ENCODE measurements at regions not wholly inside any gene's neighbourhood (a gene's known extent, or its start where the extent isn't known, plus 50 kb on each side); places are given as distances from the start of the nearest gene placed in this dataset.

GRCh38 chr5:98443881-98444280, 329.6 kb upstream of the RGMB start:
- no peak for TF ChIP-seq CTCF (IDR thresholded peaks at IDR 0.05; ENCODE audit: unreplicated experiment)
- Mint-ChIP-seq H3K4me3 (no peak overlapping the region), H3K27me3 (ENCODE audit: low read depth) (no peaks in the 10 kb centered on the region), H3K9me3 (peaks cover 34% of the 10 kb centered on the region), H3K36me3 (no peaks in the 10 kb centered on the region), H3K27ac (no peak overlapping the region), H3K4me1 (no peaks in the 10 kb centered on the region)
- no peak for DNase-seq (ENCODE audit: low spot score in 2 of 2, unreplicated experiment in 2 of 2)

- Mint-ChIP-seq H3K27ac (no peak overlapping the region), H3K4me3 (no peak overlapping the region), H3K9me3 (no peaks in the 10 kb centered on the region), H3K27me3 (ENCODE audit: low read depth) (no peaks in the 10 kb centered on the region), H3K4me1 (no peaks in the 10 kb centered on the region), H3K36me3 (no peaks in the 10 kb centered on the region)
- TF ChIP-seq CTCF (IDR thresholded peaks at IDR 0.05; ENCODE audit: unreplicated experiment), result no peak
- DNase-seq (ENCODE audit: low spot score in 2 of 2, unreplicated experiment in 2 of 2), result no peak
Measured at GRCh38 chr5:98453296-98453695, 320.2 kb upstream of the RGMB start.

GRCh38 chr5:98454407-98454806, 319.1 kb upstream of the RGMB start:
- DNase-seq (ENCODE audit: low spot score in 2 of 2, unreplicated experiment in 2 of 2), result no peak
- no peaks in the 10 kb centered on the region for H3K4me1 Mint-ChIP-seq
- TF ChIP-seq CTCF (IDR thresholded peaks at IDR 0.05; ENCODE audit: unreplicated experiment), result no peak
- no peak overlapping the region for H3K4me3 Mint-ChIP-seq
- no peaks in the 10 kb centered on the region for H3K27me3 Mint-ChIP-seq (ENCODE audit: low read depth)
- H3K36me3 Mint-ChIP-seq, result no peaks in the 10 kb centered on the region
- no peak overlapping the region for H3K27ac Mint-ChIP-seq
- H3K9me3 Mint-ChIP-seq, result no peaks in the 10 kb centered on the region

GRCh38 chr5:98454904-98455303, 318.6 kb upstream of the RGMB start:
- no peak overlapping the region for H3K4me3 Mint-ChIP-seq
- no peak for DNase-seq (ENCODE audit: low spot score in 2 of 2, unreplicated experiment in 2 of 2)
- TF ChIP-seq CTCF (IDR thresholded peaks at IDR 0.05; ENCODE audit: unreplicated experiment), result no peak
- H3K27me3 Mint-ChIP-seq (ENCODE audit: low read depth), result no peaks in the 10 kb centered on the region
- H3K36me3 Mint-ChIP-seq, result no peaks in the 10 kb centered on the region
- no peaks in the 10 kb centered on the region for H3K9me3 Mint-ChIP-seq
- no peaks in the 10 kb centered on the region for H3K4me1 Mint-ChIP-seq
- no peak overlapping the region for H3K27ac Mint-ChIP-seq

GRCh38 chr5:98455665-98456064, 317.8 kb upstream of the RGMB start:
- no peaks in the 10 kb centered on the region for H3K36me3 Mint-ChIP-seq
- no peaks in the 10 kb centered on the region for H3K9me3 Mint-ChIP-seq
- H3K4me1 Mint-ChIP-seq, result no peaks in the 10 kb centered on the region
- no peaks in the 10 kb centered on the region for H3K27me3 Mint-ChIP-seq (ENCODE audit: low read depth)
- H3K4me3 Mint-ChIP-seq, result no peak overlapping the region
- TF ChIP-seq CTCF (IDR thresholded peaks at IDR 0.05; ENCODE audit: unreplicated experiment), result no peak
- no peak overlapping the region for H3K27ac Mint-ChIP-seq
- no peak for DNase-seq (ENCODE audit: low spot score in 2 of 2, unreplicated experiment in 2 of 2)

GRCh38 chr5:98458004-98458403, 315.5 kb upstream of the RGMB start:
- H3K4me3 Mint-ChIP-seq, result no peak overlapping the region
- no peaks in the 10 kb centered on the region for H3K36me3 Mint-ChIP-seq
- TF ChIP-seq CTCF (IDR thresholded peaks at IDR 0.05; ENCODE audit: unreplicated experiment), result no peak
- DNase-seq (ENCODE audit: low spot score in 2 of 2, unreplicated experiment in 2 of 2), result no peak
- H3K9me3 Mint-ChIP-seq, result no peaks in the 10 kb centered on the region
- H3K27ac Mint-ChIP-seq, result no peak overlapping the region
- H3K4me1 Mint-ChIP-seq, result no peaks in the 10 kb centered on the region
- no peaks in the 10 kb centered on the region for H3K27me3 Mint-ChIP-seq (ENCODE audit: low read depth)

Data from mesothelial cell of epicardium (in vitro differentiated cells).